IPS DF 4.7 (cell line): ENCODE measurements at regions not wholly inside any gene's neighbourhood (a gene's known extent, or its start where the extent isn't known, plus 50 kb on each side); places are given as distances from the start of the nearest gene placed in this dataset.

Experiments used
- DNase-seq: peaks from one replicate; pipeline ENCODE4 v3.0.0-alpha.2; 2013; ENCODE audit warnings: low spot score; ENCODE audit errors: extremely low read depth

DNA sequence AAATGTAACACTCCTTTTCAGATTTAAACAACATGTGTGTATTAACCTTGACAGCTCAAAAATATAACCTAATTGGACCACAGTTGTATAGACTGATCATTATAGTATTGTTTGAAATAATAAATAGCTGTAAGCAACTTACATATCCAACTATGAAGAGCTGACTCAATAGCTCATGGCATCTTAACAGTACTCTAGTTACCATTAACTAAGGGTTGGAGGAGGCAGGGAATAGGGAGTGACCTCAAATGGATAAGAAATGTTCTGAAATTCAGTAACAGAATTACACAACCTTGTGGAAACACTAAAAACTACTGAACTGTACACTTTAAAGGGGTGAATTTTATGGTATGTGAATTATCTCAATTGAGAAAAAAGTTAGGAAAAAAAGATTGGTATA lies 136.5 kb upstream of the CPEB2 start:
- DNase-seq, result no peak

DNA sequence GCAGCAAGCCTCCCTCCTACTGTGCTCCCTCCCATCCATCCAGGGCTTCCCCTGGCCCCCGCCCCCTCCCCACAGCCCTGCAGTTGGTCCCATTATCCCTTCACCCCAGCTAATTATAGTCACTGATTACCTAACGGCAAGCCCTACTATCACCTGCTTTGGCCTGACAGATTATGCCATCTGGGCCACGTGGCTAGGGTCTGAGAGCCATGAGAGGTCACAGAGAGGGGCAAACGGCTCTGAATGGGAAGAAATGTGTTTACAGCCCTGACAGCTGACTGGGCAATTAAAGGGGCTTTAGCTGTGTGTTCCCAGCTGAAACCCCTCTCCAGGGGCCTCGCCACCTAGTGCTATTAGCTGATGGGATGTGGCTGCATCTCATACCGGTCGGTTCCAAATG lies 134.4 kb upstream of the CPEB2 start:
- DNase-seq, result no peak

DNA sequence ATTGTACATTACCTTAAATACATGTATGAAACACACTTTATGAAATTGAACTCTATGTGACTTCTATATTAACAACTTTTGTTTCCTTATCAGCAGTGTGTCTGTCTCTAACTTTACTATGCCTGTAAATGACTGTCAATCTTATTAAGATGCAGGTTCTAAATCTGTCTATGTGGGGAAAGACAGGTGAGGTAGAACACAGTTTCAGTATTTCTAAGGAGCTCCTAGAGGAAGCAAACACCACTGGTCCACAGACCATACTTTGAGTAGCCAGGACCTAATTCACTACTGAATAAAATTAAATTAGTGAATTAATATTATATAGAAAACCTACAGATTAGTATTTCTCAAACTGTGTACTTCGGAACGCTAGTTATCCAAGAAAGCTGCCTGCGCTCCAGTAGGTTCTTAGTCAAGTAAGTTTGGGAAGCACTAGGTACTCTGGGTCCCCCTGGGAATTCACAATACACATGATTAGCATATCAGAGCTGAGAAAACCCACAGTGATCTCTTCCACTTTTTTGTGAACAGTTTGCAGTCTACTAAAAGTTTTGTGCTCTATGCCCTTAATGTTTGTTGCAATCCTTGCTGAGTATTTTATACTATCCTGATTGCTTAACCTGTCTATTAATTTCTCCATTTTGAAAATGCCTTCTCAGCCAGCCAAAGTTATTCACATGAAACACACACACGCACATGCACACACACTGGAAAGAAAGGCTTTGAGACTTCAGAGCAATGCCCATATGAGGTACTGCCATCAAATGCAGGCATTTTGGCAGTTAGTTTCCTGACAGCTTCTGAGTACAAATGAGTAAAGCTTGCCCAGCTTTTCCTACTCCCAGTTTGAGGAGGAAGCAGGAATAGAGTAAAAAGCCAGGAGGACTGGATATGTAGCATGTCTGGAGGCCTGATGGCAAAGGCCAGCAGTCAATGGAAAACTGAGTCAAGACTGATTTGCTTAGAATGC lies 133.6 kb upstream of the CPEB2 start:
- DNase-seq, result no peak

DNA sequence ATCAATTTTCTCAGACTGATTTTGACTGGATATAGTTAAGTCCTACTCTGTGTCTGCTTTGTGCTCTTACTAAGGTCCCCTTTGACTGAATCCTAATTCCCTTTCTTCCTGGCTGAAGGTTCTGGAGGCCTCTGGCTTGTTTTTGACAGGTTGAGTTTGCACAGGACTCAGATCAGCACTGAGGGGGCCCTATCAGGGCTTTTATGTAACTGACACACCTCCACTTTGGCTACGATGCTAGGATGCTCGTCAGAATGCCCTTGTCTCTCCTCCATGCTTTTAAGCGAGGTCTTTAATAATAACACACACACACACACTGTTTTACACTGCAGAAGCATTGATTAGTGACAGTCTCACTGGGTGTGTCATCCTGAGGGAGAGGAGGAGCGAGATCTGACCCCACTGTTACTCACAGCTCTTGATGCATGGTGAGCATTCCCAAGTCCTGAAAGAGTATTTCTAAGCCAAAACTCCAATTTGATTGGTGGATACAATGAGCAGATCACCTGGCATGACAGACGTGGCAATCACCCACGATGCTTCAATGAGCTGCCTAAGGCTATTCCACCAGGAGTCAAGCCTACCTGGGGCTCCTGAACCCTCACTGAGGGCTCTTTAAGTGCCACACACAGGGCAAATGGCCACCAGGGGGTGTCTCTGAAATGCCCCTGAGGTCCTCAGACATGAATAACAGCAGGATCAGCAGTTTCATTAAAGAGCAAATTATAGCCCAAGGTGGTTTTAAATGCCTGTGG lies 130.4 kb upstream of the CPEB2 start:
- DNase-seq, result no peak

DNA sequence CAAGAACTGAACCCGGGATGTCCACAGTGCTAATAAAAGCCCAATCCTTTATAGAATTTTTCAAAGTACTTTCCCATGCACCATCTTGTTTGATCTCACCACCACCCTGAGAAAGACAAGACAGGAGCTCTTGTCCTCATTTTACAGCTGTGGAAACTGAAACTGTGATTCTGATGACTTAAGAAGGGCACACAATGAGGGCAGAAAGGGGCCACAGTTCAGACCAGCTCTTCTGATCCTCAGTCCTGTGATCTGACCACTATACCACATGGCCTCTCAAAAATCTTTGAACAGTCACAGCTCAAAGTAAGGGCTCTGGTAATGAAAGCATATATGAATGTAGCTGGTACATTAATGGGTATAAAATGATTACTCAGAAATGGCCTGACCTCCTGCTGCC lies 127.3 kb upstream of the CPEB2 start:
- DNase-seq, result no peak

DNA sequence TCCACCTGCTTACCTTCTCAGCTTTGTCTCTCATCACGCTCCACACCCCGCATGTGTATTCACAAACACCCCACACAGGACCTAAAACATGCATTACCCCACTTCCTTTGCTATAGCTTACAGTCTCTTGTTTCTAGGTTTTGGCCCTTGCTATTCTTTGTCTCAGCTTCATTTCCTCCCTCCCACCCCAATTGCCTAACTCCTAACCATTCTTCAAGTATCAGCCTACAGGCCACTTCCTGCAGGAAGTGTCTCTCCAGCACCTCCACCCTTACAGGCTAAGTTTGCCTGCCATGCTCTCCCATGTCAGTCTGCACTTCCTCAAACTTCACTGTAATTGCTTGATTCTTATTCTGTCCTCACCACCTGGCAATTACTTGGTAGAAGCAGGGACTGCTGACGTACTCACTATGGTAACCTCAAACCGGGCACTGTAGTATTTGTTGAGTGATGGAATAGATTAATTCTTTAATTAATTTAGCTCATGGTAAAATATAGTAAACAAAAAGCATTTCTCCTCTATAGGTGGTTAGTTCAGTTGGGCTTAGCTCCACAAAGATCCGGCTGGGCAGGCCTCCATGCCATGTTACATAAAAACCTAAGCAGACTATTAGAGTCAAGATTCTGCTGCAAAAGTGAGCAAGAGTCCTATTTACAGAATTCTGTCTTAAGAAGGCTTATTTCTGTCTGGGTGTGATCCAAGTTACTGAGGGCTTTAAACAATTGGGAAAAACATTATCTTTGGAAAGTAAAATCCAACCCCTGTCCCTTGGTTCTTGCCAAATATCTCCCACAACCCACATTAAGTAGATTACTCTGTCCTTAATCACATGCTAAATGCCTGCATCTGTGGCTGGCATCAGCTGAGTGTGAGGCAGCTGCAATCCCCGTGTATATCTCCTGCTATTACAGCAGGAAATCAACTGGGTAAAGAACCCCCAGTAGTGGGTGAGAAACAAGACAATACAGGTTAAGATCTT lies 124.7 kb upstream of the CPEB2 start:
- no peak for DNase-seq

DNA sequence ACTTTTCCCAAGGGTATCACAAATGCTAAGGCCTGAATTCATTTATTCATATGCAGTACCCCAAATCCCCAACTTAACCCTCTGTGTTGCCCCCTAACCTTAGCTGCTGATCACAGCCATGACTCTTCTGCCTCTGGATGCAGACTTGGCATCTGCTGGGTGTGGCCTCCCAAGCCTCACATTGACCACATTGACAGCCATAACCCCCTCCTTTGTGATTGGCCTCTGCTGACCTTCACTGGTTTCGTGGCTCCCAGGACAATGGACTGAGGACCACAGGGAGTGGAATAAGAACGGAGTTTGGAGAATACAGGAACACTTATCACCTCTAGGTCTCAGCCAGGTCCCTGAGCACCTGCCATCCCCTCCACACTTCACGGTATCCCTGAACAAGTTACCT lies 123.6 kb upstream of the CPEB2 start:
- DNase-seq, result no peak

DNA sequence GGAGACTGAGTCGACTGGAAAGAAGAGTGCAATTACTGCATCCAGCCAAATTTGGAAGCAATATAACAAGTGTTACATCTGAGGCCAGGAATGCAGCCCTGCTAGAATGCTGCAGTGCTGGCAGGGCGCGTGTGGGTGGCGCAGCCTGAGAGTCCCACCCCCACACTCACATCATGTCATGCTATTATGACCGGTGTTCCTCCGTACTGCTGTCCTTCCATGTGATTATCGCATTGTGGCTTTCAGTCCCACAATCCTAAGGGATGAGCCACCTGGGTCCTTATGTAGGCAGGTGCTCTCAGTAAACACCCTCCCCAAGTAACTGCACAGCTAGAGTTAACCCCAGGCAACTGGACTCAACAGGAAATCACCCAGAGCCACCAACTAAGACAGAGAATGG lies 122.6 kb upstream of the CPEB2 start:
- no peak for DNase-seq

DNA sequence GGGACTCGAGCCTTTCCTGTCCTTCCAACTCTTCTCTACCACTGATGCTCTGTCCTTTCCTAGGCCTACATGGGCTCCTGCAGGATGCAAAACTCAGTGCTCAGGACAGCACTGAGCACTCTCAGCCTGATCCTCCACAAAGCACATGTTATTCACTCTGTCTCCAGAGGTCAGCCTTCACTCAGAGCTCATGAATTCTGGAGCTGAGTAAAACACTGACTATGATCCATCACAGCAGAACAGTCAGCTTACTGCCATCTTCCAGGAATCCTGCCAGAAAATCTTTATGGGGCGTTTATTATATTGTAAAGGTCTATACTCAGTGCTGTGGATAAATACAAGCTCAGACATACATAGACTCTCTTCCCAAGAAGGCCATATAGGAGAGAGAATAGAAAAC lies 121.5 kb upstream of the CPEB2 start:
- DNase-seq, result no peak

DNA sequence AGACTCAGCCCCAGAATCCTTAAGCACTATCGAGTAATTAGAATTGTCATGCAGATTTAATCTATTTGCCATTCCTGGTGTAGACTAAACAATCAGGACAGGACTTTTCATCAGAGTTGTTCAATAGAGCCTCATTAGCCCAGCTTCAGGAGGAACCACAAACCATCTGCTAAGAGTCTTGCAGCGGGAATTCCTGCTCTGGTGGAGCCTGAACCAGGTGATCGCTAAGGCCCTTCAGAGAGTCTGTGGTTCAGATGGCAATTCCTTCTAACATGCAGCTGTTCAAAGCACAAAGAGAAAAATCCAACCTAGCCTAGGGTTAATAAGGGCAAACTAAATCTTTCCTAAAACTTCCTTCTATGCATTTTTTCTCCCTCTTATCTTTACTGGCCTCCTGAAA lies 119.1 kb upstream of the CPEB2 start:
- DNase-seq, result no peak

DNA sequence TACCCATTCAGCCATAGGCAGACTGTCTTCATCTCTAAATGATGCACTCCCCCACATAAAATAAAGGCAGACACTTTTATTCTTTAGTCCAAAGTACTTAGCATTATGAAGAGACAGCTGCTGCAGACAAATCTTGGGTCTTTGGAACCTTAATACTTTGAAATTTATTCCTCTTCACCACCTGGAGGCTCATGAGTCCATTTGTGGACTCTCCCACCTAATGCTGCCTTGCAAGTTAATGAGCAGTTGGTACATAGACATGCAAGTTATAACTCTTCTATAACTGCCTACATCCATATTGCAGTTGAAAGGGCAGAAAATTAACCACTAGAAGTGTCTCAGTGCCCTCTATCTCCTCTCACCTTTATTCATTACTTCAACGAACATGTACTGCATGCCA lies 118.6 kb upstream of the CPEB2 start:
- DNase-seq, result no peak

DNA sequence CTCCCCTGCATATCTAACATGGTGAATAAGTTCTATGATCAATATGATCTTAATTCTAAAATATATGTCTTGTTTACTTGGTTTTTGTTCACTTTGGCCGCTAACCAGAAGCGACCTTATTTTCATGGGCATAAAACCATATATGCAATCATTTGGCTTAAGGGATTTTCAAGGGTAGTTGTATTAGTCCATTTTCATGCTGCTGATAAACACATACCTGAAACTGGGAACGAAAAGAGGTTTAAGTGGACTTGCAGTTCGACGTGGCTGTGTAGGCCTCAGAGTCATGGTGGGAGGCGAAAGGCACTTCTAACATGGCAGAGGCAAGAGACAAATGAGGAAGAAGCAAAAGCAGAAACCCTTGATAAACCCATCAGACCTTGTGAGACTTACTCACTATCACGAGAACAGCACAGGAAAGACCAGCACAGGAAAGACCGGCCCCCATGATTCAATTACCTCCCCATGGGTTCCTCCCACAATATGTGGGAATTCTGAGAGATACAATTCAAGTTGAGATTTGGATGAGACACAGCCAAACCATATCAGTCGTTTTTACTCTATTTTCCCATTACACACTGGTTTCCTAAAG lies 114.3 kb upstream of the CPEB2 start:
- DNase-seq, result no peak

DNA sequence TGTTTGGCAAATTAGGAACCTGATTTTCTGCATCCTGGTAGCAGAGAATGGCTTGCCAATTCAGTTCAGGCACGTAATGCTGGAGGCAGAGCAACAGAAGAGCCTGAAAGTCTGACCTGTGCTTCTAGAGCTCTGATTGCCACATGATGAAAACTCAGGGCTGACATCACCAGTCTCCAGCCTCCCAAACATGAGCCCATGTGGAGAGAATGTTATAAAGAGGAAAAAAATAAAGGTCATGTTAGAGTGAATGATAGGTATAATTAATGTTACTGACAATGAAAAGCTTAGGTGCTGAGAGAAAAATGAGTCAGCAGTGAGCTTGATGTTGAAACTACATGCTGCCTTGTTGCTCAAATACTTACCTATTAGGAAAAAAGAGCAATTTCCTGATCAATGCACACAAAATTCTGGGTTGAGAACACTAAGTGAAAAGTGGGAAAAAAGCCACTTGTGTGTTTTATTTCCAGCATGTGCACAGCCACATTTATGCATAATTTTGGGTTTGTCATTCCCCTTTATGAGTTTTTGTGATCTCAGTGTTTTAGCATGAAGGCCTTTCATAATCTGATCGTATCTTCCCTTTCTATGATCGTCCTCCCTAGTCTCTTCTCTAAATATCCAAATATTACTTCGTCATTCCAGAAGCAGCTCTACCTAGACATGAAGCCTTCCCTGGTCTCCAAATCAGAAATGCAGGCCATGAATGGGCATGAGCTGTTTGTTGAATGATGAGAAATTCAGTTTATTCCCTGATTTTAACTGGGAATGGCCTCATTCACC lies 113.3 kb upstream of the CPEB2 start:
- no peak for DNase-seq

DNA sequence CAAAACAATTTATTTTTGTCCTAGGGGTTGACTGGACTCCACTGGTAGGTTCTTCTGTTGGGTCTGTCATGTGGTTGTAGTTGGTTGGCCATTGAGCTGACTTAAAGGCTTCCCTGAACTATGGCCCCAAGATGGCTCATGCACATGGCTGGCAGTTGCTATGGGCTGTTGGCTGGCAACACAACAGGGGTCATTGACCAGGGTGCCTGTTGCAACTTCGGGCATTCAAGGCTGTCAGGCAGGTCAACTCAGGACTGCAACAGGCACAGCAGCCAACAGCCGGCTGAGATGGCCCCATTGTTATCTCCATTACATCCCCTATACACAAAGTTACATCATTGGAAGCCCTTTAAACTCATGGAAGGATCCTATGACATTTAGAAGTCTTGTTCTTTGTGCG lies 109.7 kb upstream of the CPEB2 start:
- no peak for DNase-seq

DNA sequence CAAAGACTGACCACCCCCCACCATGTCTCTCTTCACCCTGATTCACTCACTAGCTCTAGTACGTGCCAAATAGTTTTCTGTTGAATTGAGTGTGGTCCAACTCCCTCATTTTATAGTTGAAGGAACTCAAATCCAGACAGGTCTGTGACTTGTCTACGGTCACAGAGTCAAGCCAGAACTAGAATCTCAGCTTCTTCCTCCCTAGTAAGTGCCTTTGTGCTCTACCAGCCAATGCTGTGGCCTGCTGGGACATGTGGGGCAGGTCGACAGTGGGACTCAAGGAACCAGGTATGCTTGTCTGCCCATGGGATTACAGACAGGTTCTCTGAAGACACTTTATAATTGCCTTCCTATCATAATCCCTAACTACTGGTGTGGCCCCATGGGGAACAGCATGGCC lies 108.6 kb upstream of the CPEB2 start:
- DNase-seq, result no peak

DNA sequence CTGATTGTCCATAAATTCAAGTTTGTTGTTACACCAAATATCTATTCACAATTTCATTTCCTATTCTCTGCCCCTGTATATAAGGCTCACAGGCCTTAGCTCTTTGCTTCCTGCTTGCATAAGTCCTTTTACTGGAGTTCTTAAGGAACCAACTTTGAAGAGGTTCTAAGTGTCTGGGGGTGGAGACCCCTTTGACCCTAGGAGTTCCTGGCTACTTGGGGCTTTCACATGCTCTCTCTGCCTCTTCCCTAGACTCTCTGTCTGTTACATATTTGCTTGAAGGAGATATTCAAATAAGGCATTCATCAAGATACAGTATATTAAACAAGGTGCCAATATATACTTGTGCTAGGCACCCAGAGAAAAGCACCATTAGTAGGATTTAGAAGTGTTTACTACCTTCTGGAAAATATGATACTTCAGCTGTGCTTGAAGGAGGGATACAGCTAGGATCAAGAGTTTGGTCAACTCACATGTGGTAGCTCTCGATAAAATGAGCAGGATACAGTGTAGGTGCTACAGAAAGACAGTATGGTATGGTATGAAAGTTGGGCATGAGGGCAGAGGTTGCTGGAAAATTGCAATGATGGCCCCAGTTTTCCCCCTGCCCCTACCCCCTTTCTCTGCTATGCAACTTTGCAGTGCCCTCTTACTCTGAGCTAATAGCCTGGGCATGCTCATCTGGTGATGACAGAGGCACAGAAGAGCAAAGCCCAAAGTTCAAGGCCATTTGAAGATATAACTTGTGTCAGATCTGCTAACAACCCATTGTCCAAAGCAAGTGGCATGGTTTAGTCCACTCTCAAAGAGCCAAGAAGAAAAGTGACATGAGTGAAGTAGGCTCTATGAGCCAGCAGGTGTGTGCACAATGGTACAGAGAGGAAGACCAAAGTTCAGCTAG lies 107.6 kb upstream of the CPEB2 start:
- no peak for DNase-seq

DNA sequence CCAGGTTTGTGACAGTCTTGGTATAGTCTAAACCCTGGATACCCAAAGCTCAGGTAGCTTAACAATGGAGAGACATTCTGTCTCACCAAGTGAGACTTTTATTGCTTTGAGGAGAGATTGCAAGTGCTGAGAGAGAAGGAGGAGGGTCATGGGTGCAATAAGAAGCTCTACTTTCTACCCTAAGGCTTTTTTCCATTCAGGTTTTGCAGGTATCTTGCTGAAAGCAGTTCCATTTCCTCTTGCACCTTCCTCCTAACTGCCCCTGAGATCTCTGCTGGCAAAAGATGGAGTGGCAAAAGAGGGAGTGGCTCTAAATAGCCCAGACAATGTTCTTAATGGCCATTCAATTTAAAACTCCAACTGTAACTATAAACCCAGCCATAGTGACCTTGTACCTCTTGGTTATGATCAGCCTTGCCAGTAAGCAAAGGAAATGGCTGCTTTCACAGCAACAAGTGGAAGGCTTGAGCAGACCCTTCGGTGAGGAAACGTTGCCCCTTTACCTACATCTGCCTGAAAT lies 105.6 kb upstream of the CPEB2 start:
- no peak for DNase-seq

DNA sequence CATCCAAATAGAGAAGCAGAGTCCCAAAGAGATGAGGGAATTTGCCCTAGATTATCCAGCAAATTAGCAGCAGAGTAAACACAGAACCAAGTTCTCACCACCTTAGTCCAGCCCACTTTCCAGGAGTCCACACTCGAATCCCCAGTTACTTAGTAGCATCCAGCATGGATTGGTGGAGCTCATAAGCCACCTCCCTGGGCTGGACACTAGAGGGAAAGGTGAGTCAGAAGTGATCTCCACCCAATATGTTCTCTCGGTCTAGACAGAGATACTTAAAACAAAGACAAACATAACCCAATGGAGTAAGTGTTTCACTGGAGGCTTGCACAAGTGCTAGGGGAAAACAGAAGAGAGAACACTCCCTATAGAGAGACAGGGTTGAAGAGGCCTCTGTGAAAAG lies 105.1 kb upstream of the CPEB2 start:
- DNase-seq, result no peak

DNA sequence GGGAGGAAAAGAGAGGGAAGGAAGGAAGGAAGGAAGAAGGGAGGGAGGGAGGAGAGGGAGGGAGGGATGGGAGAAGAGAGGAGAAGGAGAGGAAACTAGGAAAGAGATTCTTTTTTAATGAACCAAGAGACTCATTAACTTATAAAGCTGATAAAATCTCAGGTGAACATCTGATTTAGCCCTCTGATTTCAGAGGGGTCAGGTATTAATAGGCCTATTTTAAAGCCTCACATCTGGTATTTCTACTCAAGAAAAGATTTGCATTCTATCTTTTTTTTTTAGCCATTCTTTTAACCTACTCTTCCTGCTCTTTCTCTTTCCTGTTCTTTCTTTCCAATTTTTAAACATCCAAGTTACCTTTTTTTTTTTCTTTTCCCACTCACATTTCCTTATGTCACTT lies 103.3 kb upstream of the CPEB2 start:
- no peak for DNase-seq
